ENCODE measurements at regions not wholly inside any gene's neighbourhood (a gene's known extent, or its start where the extent isn't known, plus 50 kb on each side); places are given as distances from the start of the nearest gene placed in this dataset.

DNA sequence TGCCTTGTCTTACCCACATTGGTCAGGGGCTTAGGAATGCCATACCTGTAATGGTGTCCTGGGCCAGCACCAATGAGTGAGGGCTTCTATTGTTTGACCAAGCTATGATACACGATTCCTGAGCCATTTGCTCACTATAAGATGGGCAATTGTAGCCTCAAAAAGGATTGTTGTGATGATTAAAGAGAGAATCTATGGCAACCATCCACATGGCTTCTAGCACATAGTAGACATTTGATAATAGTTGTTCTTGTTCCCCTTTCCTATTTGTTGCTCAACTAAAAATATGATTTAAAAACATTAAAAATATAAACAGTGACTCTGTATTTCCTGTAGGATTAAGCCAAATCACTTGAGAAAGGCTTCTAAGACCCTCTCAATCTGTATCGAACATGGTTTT, 366.1 kb downstream of the PCNX1 start:
- Histone ChIP-seq H3K27ac (no peak overlapping the region), H3K9me3 (no peaks in the 10 kb centered on the region), H3K4me1 (ENCODE audit: control insufficient read depth in 1 of 2, low read depth in 2 of 2) (no peaks in the 10 kb centered on the region), H3K4me3 (no peak overlapping the region), H3K36me3 (no peaks in the 10 kb centered on the region), H3K27me3 (replicated peaks; ENCODE audit: insufficient read depth) (no peaks in the 10 kb centered on the region)
- no peak for ATAC-seq (ENCODE audit: insufficient number of reproducible peaks, low FRiP score, low read depth)
- DNase-seq (ENCODE audit: low spot score), result no peak
- TF ChIP-seq, protein P1, sequence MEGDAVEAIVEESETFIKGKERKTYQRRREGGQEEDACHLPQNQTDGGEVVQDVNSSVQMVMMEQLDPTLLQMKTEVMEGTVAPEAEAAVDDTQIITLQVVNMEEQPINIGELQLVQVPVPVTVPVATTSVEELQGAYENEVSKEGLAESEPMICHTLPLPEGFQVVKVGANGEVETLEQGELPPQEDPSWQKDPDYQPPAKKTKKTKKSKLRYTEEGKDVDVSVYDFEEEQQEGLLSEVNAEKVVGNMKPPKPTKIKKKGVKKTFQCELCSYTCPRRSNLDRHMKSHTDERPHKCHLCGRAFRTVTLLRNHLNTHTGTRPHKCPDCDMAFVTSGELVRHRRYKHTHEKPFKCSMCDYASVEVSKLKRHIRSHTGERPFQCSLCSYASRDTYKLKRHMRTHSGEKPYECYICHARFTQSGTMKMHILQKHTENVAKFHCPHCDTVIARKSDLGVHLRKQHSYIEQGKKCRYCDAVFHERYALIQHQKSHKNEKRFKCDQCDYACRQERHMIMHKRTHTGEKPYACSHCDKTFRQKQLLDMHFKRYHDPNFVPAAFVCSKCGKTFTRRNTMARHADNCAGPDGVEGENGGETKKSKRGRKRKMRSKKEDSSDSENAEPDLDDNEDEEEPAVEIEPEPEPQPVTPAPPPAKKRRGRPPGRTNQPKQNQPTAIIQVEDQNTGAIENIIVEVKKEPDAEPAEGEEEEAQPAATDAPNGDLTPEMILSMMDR (IDR thresholded peaks at IDR 0.05), result no peak

DNA sequence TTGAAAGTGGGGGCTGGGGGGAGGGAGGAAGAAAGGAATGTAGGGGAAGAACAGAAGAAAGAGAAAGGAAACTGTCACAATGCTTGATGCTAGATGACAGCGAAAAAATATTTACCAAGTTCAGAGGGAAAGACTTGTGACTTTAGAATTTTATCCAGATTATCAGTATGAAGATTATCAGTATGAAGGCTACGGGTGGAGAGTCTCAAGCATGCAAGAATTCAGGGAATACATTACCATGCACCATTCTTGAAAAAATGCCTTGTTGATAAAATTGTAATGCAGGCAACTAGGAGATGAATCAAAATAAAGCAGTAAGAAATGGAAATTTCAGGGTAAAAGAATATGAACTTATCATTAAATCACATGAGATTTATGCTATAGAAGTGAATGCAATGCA, 376.8 kb downstream of the PCNX1 start:
- ATAC-seq (ENCODE audit: insufficient number of reproducible peaks, low FRiP score, low read depth), result no peak
- H3K27ac ChIP-seq, result no peak overlapping the region

DNA sequence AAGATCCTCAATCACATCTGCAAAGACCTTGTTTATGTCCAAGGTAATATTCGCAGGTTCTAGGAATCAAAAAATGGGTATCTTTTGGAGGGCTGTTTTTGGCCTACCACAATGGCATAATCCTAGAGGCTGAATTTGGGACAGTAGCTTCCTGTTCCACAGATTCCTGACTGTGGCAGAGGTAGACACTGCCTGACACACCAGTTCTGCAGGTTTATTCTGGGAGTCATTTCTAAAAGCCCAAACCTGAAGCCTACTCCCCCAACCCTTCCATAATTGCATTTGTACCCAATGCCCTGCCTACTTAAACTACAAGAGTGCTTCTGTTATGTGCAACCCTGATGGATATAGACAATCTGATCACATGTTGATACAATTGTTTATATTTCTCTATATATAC, 378.9 kb downstream of the PCNX1 start:
- TF ChIP-seq, protein P1 (IDR thresholded peaks at IDR 0.05), result no peak
- H3K4me1 ChIP-seq (ENCODE audit: control insufficient read depth in 1 of 2, low read depth in 2 of 2), result peaks cover 5 to 6% of the 10 kb centered on the region in 2 donors
- no peaks in the 10 kb centered on the region for H3K27me3 ChIP-seq (replicated peaks; ENCODE audit: insufficient read depth)
- H3K27ac ChIP-seq, result no peak overlapping the region
- no peaks in the 10 kb centered on the region for H3K9me3 ChIP-seq
- DNase-seq (ENCODE audit: low spot score), result no peak
- H3K36me3 ChIP-seq, result no peaks in the 10 kb centered on the region
- ATAC-seq (ENCODE audit: insufficient number of reproducible peaks, low FRiP score, low read depth), result no peak
- H3K4me3 ChIP-seq, result no peak overlapping the region

More for the DNA sequence above, 376.8 kb downstream of the PCNX1 start:
- H3K9me3 ChIP-seq, result no peaks in the 10 kb centered on the region
- H3K4me3 ChIP-seq, result no peak overlapping the region
- H3K4me1 ChIP-seq (ENCODE audit: control insufficient read depth in 1 of 2, low read depth in 2 of 2), result no peaks in the 10 kb centered on the region
- no peak for DNase-seq (ENCODE audit: low spot score)
- no peaks in the 10 kb centered on the region for H3K36me3 ChIP-seq
- TF ChIP-seq, protein P1 (IDR thresholded peaks at IDR 0.05), result no peak
- no peaks in the 10 kb centered on the region for H3K27me3 ChIP-seq (replicated peaks; ENCODE audit: insufficient read depth)

DNA sequence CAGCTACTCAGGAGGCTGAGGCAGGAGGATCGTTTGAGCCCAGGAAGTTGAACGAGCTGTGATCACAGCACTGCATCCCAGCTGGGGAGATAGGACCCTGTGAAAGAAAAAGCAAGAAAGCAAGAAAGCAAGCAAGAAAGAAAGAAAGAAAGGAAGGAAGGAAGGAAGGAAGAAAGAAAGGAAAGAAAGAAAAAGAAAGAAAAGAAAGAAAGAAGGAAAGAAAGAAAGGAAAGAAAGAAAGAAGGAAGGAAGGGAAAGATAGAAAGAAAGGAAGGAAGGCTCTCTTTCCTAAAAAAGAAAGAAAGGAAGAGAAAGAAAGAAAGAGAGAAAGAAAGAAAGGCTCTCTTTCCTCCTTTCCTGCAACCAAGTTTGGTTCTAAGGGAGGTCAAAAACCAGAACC, 380.3 kb downstream of the PCNX1 start:
- Histone ChIP-seq H3K9me3 (no peaks in the 10 kb centered on the region), H3K27me3 (replicated peaks; ENCODE audit: insufficient read depth) (no peaks in the 10 kb centered on the region), H3K4me3 (no peak overlapping the region), H3K27ac (no peak overlapping the region), H3K4me1 (ENCODE audit: control insufficient read depth in 1 of 2, low read depth in 2 of 2) (peaks cover 5 to 11% of the 10 kb centered on the region in 2 donors), H3K36me3 (no peaks in the 10 kb centered on the region)
- no peak for ATAC-seq (ENCODE audit: insufficient number of reproducible peaks, low FRiP score, low read depth)
- TF ChIP-seq, protein P1 (IDR thresholded peaks at IDR 0.05), result no peak
- DNase-seq (ENCODE audit: low spot score), result no peak

DNA sequence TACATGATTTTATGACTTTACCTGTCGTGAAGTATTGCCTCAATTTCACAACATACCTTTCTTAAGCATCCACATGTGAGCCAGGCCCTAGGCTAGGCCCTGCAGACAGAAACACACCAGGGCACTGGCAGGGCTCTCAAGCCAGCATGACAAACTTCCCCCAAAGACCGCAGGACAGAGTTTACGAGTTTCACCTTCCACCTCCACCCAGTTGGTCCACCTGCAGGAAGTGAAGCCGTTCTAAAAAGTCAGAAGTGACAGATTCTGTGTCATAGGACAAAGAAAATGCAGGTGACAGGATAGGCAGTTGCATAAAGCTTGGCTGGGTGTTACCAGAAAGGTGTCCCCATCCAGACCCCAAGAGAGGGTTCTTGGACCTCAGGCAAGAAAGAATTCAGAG, 382.3 kb downstream of the PCNX1 start:
- Histone ChIP-seq H3K27ac (no peak overlapping the region), H3K27me3 (replicated peaks; ENCODE audit: insufficient read depth) (no peaks in the 10 kb centered on the region), H3K4me3 (no peak overlapping the region), H3K36me3 (no peaks in the 10 kb centered on the region), H3K4me1 (ENCODE audit: control insufficient read depth in 1 of 2, low read depth in 2 of 2) (peaks cover 5 to 11% of the 10 kb centered on the region in 2 donors), H3K9me3 (no peaks in the 10 kb centered on the region)
- no peak for DNase-seq (ENCODE audit: low spot score)
- TF ChIP-seq, protein P1 (IDR thresholded peaks at IDR 0.05), result no peak
- no peak for ATAC-seq (ENCODE audit: insufficient number of reproducible peaks, low FRiP score, low read depth)
